ENCODE measurements at regions not wholly inside any gene's neighbourhood (a gene's known extent, or its start where the extent isn't known, plus 50 kb on each side); places are given as distances from the start of the nearest gene placed in this dataset.

DNA sequence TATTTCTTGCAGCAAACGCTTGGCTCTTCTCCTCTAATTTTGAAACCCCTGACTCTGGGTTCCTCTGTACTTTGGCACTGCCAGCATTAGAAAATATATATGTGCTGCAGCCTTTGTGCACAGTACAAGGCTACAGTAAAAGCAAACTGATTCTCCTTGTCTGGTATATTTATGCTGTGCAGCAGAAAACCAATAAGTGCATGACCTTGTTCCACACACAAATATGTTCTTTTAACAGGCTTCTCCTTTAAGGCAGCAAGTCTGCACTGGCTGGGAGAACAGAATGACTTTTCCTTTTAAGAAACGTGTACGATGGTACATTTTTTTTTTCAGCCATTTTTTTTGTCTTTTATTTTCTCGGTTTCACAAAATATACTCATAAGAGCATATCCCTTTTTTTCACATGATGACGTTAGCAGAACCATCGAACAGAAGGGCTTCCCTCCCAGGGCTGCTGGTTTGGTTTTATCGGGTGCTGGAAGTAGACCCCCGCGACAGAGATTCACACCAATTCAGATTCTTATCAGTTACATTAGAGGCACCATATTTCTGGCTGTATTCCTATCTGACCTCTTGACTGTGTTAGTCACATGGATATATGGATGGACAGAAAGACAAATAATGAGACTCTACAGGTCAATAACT, 129.9 kb upstream of the ARID1B start:
- Mint-ChIP-seq H3K27ac (no peak overlapping the region), H3K9me3 (no peaks in the 10 kb centered on the region), H3K27me3 (ENCODE audit: insufficient read depth) (peaks cover 11% of the 10 kb centered on the region; the same call in 1 of the 2 replicates), H3K4me3 (no peak overlapping the region), H3K4me1 (ENCODE audit: low read depth) (peaks cover 20% of the 10 kb centered on the region), H3K36me3 (ENCODE audit: low read depth) (no peaks in the 10 kb centered on the region)
- no peak for DNase-seq
- TF ChIP-seq, protein P1, sequence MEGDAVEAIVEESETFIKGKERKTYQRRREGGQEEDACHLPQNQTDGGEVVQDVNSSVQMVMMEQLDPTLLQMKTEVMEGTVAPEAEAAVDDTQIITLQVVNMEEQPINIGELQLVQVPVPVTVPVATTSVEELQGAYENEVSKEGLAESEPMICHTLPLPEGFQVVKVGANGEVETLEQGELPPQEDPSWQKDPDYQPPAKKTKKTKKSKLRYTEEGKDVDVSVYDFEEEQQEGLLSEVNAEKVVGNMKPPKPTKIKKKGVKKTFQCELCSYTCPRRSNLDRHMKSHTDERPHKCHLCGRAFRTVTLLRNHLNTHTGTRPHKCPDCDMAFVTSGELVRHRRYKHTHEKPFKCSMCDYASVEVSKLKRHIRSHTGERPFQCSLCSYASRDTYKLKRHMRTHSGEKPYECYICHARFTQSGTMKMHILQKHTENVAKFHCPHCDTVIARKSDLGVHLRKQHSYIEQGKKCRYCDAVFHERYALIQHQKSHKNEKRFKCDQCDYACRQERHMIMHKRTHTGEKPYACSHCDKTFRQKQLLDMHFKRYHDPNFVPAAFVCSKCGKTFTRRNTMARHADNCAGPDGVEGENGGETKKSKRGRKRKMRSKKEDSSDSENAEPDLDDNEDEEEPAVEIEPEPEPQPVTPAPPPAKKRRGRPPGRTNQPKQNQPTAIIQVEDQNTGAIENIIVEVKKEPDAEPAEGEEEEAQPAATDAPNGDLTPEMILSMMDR (IDR thresholded peaks at IDR 0.05): no peak

DNA sequence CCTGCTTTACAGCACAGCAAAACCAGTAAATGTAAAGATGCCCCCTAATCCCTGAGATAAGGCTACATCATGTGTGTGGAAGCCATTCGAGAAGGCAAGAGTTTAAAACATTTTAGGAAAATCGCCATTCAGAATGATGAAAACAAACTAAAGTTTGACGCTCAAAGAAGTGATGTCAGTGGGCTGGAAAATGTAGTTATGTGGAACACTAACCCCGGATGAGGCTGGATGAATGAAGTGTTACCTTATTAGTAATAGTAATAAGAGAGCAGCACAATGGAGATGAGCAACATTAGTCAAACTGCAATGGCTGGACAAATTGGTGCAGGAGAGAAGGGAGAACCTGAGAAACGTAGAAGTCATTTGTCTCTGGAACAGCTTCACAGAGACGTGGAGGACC, 130.7 kb upstream of the ARID1B start:
- Mint-ChIP-seq H3K9me3 (no peaks in the 10 kb centered on the region), H3K4me3 (no peak overlapping the region), H3K27ac (no peak overlapping the region), H3K4me1 (ENCODE audit: low read depth) (peaks cover 20% of the 10 kb centered on the region), H3K36me3 (ENCODE audit: low read depth) (no peaks in the 10 kb centered on the region), H3K27me3 (ENCODE audit: insufficient read depth) (peaks cover 11% of the 10 kb centered on the region; the same call in 1 of the 2 replicates)
- DNase-seq: no peak
- TF ChIP-seq, protein P1 (IDR thresholded peaks at IDR 0.05): no peak

DNA sequence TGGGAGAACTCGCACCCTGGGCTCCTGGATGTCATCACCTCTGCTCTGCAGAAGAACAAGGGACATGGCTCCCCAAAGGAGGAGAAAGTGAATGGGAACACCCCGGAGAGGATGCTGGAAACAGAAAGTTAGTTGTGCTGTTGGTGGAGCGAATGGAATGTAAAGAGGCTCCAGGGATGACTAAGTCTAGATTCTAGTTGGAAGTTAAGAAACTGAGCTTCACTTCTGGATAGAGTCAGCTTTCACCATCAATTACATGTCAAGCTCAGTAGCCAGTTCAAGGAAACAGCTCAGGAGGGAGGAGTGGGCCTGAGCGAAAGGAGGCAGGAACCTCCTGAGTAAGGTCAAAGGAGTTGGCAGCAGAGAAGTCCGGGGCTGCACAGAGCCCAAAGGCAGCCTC, 132.1 kb upstream of the ARID1B start:
- Mint-ChIP-seq H3K27me3 (ENCODE audit: insufficient read depth) (peaks cover 11% of the 10 kb centered on the region; the same call in 1 of the 2 replicates), H3K27ac (no peak overlapping the region), H3K4me1 (ENCODE audit: low read depth) (peaks cover 20% of the 10 kb centered on the region), H3K4me3 (peak overlapping the region; percentile 74), H3K36me3 (ENCODE audit: low read depth) (no peaks in the 10 kb centered on the region), H3K9me3 (no peaks in the 10 kb centered on the region)
- peak; percentile 33 for DNase-seq
- TF ChIP-seq, protein P1 (IDR thresholded peaks at IDR 0.05): no peak

DNA sequence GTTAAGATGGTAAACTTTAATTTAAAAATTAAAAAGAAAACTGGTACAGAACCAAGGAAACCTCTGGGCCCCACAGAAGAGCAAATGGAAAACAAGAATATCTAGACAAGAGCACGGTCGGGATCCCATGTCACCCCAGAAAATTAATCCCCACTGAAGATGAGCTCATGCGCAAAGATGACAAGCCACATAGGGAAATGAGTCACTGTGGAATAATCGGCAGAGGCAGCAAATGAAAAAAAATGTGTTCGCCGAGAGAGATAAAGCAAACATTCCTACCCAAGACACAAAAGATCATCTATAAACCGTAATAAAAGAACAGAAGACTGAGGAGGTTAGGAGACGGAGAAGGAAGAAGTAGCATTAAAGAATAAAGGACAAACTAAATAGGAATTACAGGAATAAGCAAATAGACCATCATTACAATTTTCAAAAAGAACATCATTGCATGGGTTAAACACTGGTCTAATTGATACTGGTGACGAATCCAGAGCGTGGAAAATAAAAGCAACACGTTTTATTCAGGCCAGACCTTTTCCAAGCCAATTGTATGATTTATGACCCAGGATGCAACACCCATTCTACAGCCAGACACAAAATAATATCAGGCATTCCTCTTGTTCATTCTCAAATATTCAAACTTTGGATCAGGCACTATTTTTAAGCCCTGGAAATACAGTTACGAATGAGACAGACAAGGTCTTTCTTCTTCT, 138.0 kb upstream of the ARID1B start:
- TF ChIP-seq, protein P1 (IDR thresholded peaks at IDR 0.05): no peak
- H3K9me3 Mint-ChIP-seq: no peaks in the 10 kb centered on the region
- H3K27ac Mint-ChIP-seq: no peak overlapping the region
- H3K4me1 Mint-ChIP-seq (ENCODE audit: low read depth): peaks cover 18% of the 10 kb centered on the region; the same call in 1 of the 2 replicates
- no peaks in the 10 kb centered on the region for H3K27me3 Mint-ChIP-seq (ENCODE audit: insufficient read depth)
- no peak overlapping the region for H3K4me3 Mint-ChIP-seq
- no peaks in the 10 kb centered on the region for H3K36me3 Mint-ChIP-seq (ENCODE audit: low read depth)
- no peak for DNase-seq

DNA sequence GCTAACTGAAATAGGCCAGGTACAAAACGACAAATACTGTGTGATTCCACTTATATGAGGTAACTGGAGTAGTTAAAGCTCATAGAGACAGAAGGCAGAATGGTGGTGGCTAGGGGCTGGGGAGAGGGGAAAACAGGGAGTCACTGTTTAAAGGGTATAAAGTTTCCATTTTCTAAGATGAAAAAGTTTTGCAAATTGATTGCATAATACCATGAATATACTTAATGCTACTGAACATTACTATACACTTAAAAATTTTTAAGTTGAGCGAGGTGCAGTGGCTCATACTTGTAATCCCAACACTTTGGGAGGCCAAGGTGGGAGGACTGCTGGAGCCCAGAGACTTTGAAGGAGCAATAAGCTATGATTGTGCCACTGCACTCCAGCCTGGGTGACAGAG, 138.6 kb upstream of the ARID1B start:
- Mint-ChIP-seq H3K36me3 (ENCODE audit: low read depth) (no peaks in the 10 kb centered on the region), H3K27me3 (ENCODE audit: insufficient read depth) (no peaks in the 10 kb centered on the region), H3K4me1 (ENCODE audit: low read depth) (peaks cover 18% of the 10 kb centered on the region; the same call in 1 of the 2 replicates), H3K27ac (no peak overlapping the region), H3K4me3 (no peak overlapping the region), H3K9me3 (no peaks in the 10 kb centered on the region; the same call in 1 of the 2 replicates)
- TF ChIP-seq, protein P1 (IDR thresholded peaks at IDR 0.05): no peak
- DNase-seq: no peak

All from HFFc6 (cell line).